ENCODE measurements at regions not wholly inside any gene's neighbourhood (a gene's known extent, or its start where the extent isn't known, plus 50 kb on each side); places are given as distances from the start of the nearest gene placed in this dataset.
"Not testable (repeated sequence)": the region's sequence is repeated elsewhere in the genome, so short reads cannot be mapped to it uniquely, and the experiment has no call there.

GRCh38 chr19:37306383-37306963 lies 64.4 kb upstream of the ZNF527 start:
- Histone ChIP-seq H3K9ac (ENCODE audit: low read length in 3 of 3) (no peak overlapping the region), H3K36me3 (ENCODE audit: control insufficient read depth in 2 of 3, insufficient read depth in 3 of 3, low read length in 3 of 3) (no peaks in the 10 kb centered on the region), H3K4me3 (ENCODE audit: low read length in 3 of 3) (no peak overlapping the region), H3K4me1 (ENCODE audit: control insufficient read depth in 2 of 3, insufficient read depth in 2 of 3, low read depth in 1 of 3, low read length in 3 of 3) (no peaks in the 10 kb centered on the region), H3K9me3 (ENCODE audit: control insufficient read depth in 2 of 3, insufficient read depth in 1 of 3, low read length in 3 of 3) (peaks cover 0 to 3% (median 0%) of the 10 kb centered on the region in 3 donors), H3K27me3 (ENCODE audit: control insufficient read depth, insufficient read depth, low read length) (no peaks in the 10 kb centered on the region), H3K27ac (ENCODE audit: low read depth in 2 of 2, low read length in 2 of 2) (no peak overlapping the region)
- FAIRE-seq (no peak), DNase-seq (no peak)
- intact Hi-C loops (cut with DNase I): no loop called here
- TF ChIP-seq, protein P1, sequence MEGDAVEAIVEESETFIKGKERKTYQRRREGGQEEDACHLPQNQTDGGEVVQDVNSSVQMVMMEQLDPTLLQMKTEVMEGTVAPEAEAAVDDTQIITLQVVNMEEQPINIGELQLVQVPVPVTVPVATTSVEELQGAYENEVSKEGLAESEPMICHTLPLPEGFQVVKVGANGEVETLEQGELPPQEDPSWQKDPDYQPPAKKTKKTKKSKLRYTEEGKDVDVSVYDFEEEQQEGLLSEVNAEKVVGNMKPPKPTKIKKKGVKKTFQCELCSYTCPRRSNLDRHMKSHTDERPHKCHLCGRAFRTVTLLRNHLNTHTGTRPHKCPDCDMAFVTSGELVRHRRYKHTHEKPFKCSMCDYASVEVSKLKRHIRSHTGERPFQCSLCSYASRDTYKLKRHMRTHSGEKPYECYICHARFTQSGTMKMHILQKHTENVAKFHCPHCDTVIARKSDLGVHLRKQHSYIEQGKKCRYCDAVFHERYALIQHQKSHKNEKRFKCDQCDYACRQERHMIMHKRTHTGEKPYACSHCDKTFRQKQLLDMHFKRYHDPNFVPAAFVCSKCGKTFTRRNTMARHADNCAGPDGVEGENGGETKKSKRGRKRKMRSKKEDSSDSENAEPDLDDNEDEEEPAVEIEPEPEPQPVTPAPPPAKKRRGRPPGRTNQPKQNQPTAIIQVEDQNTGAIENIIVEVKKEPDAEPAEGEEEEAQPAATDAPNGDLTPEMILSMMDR (IDR thresholded peaks at IDR 0.05; ENCODE audit: borderline replicate concordance, extremely low read depth, insufficient read depth): no peak

DNA sequence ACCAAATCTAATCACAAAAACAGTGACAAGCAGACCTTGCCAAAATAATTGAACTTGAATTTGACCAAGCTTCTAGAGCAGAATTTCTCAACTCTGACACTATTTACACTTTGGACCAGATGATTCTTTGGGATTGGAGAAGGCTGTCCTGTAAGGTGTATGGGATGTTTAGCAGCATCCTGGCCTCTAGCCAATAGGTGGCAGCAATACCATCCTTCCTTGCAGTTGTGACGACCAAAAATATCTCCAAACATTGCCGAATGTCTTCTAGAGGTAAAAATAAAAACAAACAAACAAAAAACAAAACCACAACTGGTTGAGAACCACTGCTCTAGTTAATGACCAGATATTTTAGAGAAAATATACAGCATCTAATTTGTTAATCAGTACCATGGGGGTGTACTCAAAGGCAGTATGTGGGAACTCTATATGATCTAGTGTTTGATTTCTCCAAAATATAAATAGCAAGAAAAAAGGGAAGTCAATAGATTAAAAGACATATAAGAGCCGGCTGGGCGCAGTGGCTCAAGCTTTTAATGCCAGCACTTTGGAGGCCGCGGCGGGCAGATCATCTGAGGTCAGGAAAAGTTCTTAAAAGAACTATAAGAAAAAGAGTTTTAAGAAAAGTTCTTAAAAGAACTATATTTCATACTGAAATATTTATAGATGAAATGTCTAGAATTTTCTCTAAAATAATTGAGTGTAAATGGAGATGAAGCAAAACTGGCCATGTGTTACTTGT lies 60.9 kb upstream of the ZNF527 start:
- no peaks in the 10 kb centered on the region for H3K27me3 ChIP-seq (ENCODE audit: control insufficient read depth, insufficient read depth, low read length)
- no peaks in the 10 kb centered on the region for H3K9me3 ChIP-seq (ENCODE audit: control insufficient read depth in 2 of 3, insufficient read depth in 1 of 3, low read length in 3 of 3)
- peak in 3 of 5 donors; percentile 33 to 49 (median 33) for DNase-seq
- H3K27ac ChIP-seq (ENCODE audit: low read depth in 2 of 2, low read length in 2 of 2): no peak overlapping the region
- H3K4me1 ChIP-seq (ENCODE audit: control insufficient read depth in 2 of 3, insufficient read depth in 2 of 3, low read depth in 1 of 3, low read length in 3 of 3): peaks cover 0 to 7% (median 0%) of the 10 kb centered on the region in 3 donors
- H3K9ac ChIP-seq (ENCODE audit: low read length in 3 of 3): no peak overlapping the region
- intact Hi-C loops (cut with DNase I): no loop called here
- H3K36me3 ChIP-seq (ENCODE audit: control insufficient read depth in 2 of 3, insufficient read depth in 3 of 3, low read length in 3 of 3): no peaks in the 10 kb centered on the region
- H3K4me3 ChIP-seq (ENCODE audit: low read length in 3 of 3): no peak overlapping the region
- no peak for FAIRE-seq
- TF ChIP-seq, protein P1 (IDR thresholded peaks at IDR 0.05; ENCODE audit: borderline replicate concordance, extremely low read depth, insufficient read depth): no peak

- H3K9me3 ChIP-seq (ENCODE audit: control insufficient read depth in 2 of 3, insufficient read depth in 1 of 3, low read length in 3 of 3); H3K36me3 ChIP-seq (ENCODE audit: control insufficient read depth in 2 of 3, insufficient read depth in 3 of 3, low read length in 3 of 3); H3K4me1 ChIP-seq (ENCODE audit: control insufficient read depth in 2 of 3, insufficient read depth in 2 of 3, low read depth in 1 of 3, low read length in 3 of 3); intact Hi-C loops (cut with DNase I); H3K27me3 ChIP-seq (ENCODE audit: control insufficient read depth, insufficient read depth, low read length): not testable (repeated sequence)
- peak; percentile 91 for FAIRE-seq
- peak overlapping the region in 1 of 3 donors; percentile 29 for H3K9ac ChIP-seq (ENCODE audit: low read length in 3 of 3)
- H3K4me3 ChIP-seq (ENCODE audit: low read length in 3 of 3): peak overlapping the region; percentile 32 to 54 (median 53)
- peak overlapping the region in 1 of 2 donors; percentile 13 for H3K27ac ChIP-seq (ENCODE audit: low read depth in 2 of 2, low read length in 2 of 2)
- DNase-seq: peak; percentile 77 to 85 (median 82)
These were observed 58.2 kb upstream of the ZNF527 start for GRCh38 chr19:37312531-37313334.

GRCh38 chr19:37313335-37313627 lies 57.6 kb upstream of the ZNF527 start:
- intact Hi-C loops (cut with DNase I): no loop called here
- DNase-seq: no peak
- Histone ChIP-seq H3K27ac (ENCODE audit: low read depth in 2 of 2, low read length in 2 of 2) (no peak overlapping the region), H3K9me3 (ENCODE audit: control insufficient read depth in 2 of 3, insufficient read depth in 1 of 3, low read length in 3 of 3) (no peaks in the 10 kb centered on the region), H3K36me3 (ENCODE audit: control insufficient read depth in 2 of 3, insufficient read depth in 3 of 3, low read length in 3 of 3) (no peaks in the 10 kb centered on the region), H3K4me3 (ENCODE audit: low read length in 3 of 3) (peak overlapping the region in 1 of 3 donors; percentile 32), H3K9ac (ENCODE audit: low read length in 3 of 3) (no peak overlapping the region), H3K4me1 (ENCODE audit: control insufficient read depth in 2 of 3, insufficient read depth in 2 of 3, low read depth in 1 of 3, low read length in 3 of 3) (peaks cover 0 to 7% (median 0%) of the 10 kb centered on the region in 3 donors), H3K27me3 (ENCODE audit: control insufficient read depth, insufficient read depth, low read length) (no peaks in the 10 kb centered on the region)
- TF ChIP-seq, protein P1 (IDR thresholded peaks at IDR 0.05; ENCODE audit: borderline replicate concordance, extremely low read depth, insufficient read depth): no peak
- FAIRE-seq: no peak
